ENCODE measurements at regions not wholly inside any gene's neighbourhood (a gene's known extent, or its start where the extent isn't known, plus 50 kb on each side); places are given as distances from the start of the nearest gene placed in this dataset.

DNA sequence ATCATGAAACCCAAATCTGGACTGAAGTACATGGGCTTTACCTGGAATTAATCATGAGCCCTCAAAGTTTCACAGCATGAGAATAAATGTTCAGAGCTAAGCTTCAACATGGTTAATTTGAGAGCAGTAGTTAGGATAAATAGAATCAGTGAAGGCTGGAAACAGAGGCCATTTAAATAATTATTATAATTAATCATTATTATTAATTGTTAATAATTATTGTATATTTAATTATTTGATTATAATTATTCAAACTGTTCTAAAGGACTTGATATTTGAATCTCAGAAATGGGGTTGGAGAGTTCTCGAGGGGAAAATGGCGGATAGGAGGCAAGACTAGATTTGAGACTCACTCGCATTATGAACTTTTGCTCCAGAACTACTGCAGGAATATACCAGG lies 119.6 kb upstream of the ITGA1 start:
- Histone ChIP-seq H3K9me3 (no peaks in the 10 kb centered on the region), H3K4me3 (no peak overlapping the region), H3K36me3 (no peaks in the 10 kb centered on the region), H3K27me3 (no peaks in the 10 kb centered on the region), H3K4me1 (peaks cover 0 to 4% (median 0%) of the 10 kb centered on the region in 4 donors), H3K27ac (no peak overlapping the region)
- no peak for TF ChIP-seq POLR2A (IDR thresholded peaks at IDR 0.05)
- no peak for TF ChIP-seq EP300 (IDR thresholded peaks at IDR 0.05)
- no peak for TF ChIP-seq POLR2AphosphoS5 (IDR thresholded peaks at IDR 0.05)
- TF ChIP-seq CTCF (IDR thresholded peaks at IDR 0.05) = no peak
- intact Hi-C loops (cut with DNase I; ENCODE audit: low total_unique reads) = no loop called here
- WGBS, 5 donors = 95 to 99% (median 97%) methylated on average over 3 of the region's 3 CpGs
- no peak for DNase-seq

GRCh38 chr5:52668544-52669185 lies 119.1 kb upstream of the ITGA1 start:
- TF ChIP-seq POLR2A (IDR thresholded peaks at IDR 0.05) (no peak), CTCF (IDR thresholded peaks at IDR 0.05) (no peak), EP300 (IDR thresholded peaks at IDR 0.05) (no peak), POLR2AphosphoS5 (IDR thresholded peaks at IDR 0.05) (no peak)
- 83 to 90% (median 85%) methylated on average over 19 to 20 of the region's 20 CpGs for WGBS, 5 donors
- intact Hi-C loops (cut with DNase I; ENCODE audit: low total_unique reads) = no loop called here
- no peaks in the 10 kb centered on the region for H3K27me3 ChIP-seq
- H3K9me3 ChIP-seq = no peaks in the 10 kb centered on the region
- H3K4me1 ChIP-seq = peaks cover 0 to 4% (median 0%) of the 10 kb centered on the region in 4 donors
- H3K36me3 ChIP-seq = no peaks in the 10 kb centered on the region
- no peak overlapping the region for H3K4me3 ChIP-seq
- DNase-seq = no peak
- H3K27ac ChIP-seq = no peak overlapping the region

DNA sequence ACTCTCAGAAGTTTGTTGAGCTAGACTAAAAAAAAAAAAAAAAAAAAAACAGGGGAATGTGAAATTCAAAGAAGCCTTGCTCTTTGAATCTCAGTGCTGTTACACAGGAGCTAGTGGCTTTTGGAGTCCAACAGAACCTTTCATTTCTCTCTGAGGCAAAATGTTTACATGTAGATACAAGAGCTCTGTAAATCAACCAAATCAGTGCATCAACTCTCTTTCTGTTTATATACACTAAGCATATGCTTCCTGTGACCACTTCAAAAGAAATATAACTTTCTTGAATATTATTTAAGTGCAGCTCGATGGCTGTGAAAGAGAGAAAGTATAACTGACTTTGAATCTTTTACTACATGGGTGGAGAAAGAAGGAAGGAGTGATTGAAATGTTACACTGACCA lies 115.3 kb upstream of the ITGA1 start:
- intact Hi-C loops (cut with DNase I; ENCODE audit: low total_unique reads) = no loop called here
- Histone ChIP-seq H3K36me3 (no peaks in the 10 kb centered on the region), H3K4me3 (no peak overlapping the region), H3K4me1 (no peaks in the 10 kb centered on the region), H3K27me3 (no peaks in the 10 kb centered on the region), H3K27ac (no peak overlapping the region), H3K9me3 (no peaks in the 10 kb centered on the region)
- DNase-seq = no peak
- TF ChIP-seq POLR2A (IDR thresholded peaks at IDR 0.05) (no peak), POLR2AphosphoS5 (IDR thresholded peaks at IDR 0.05) (no peak), CTCF (IDR thresholded peaks at IDR 0.05) (no peak), EP300 (IDR thresholded peaks at IDR 0.05) (no peak)
- WGBS, 5 donors = 33 to 41% (median 36%) methylated on average over 1 of the region's 1 CpG

- Histone ChIP-seq H3K9me3 (no peaks in the 10 kb centered on the region), H3K27me3 (no peaks in the 10 kb centered on the region), H3K4me1 (no peaks in the 10 kb centered on the region), H3K27ac (no peak overlapping the region), H3K36me3 (no peaks in the 10 kb centered on the region), H3K4me3 (no peak overlapping the region)
- 45 to 66% (median 51%) methylated on average over 3 of the region's 3 CpGs for WGBS, 5 donors
- DNase-seq = no peak
- intact Hi-C loops (cut with DNase I; ENCODE audit: low total_unique reads) = no loop called here
- TF ChIP-seq POLR2A (IDR thresholded peaks at IDR 0.05) (no peak), CTCF (IDR thresholded peaks at IDR 0.05) (no peak), POLR2AphosphoS5 (IDR thresholded peaks at IDR 0.05) (no peak), EP300 (IDR thresholded peaks at IDR 0.05) (no peak)
Measured at GRCh38 chr5:52673495-52673894, 114.2 kb upstream of the ITGA1 start.

All from stomach (tissue), 8 donors.